Adrenal gland (tissue), 5 donors: ENCODE measurements at regions not wholly inside any gene's neighbourhood (a gene's known extent, or its start where the extent isn't known, plus 50 kb on each side); places are given as distances from the start of the nearest gene placed in this dataset.

Experiments used
- POLR2A ChIP-seq, 2 donors: fragments of 450-650 bp; IDR thresholded peaks; one replicate each; pipeline ENCODE4 v1.6.1; 2017; ENCODE audit warnings: antibody characterized with exemption in 2 of 2, mild to moderate bottlenecking in 2 of 2, moderate library complexity in 1 of 2
- TF ChIP-seq, protein P1 (sequence below), 6 experiments: fragments of 450-650 bp in 4 of 6; fragments of 200-600 bp in 2 of 6; sonication (generic) in 1 of 6; IDR thresholded peaks; 1 replicate in 5 of 6; 2 replicates in 1 of 6; pipeline versions ENCODE4 v1.5.1 to v1.8.0; 2016 to 2021; ENCODE audit warnings: antibody characterized with exemption in 6 of 6, mild to moderate bottlenecking in 2 of 6, moderate library complexity in 1 of 6
- donor health status: DM: no; HTN: no; CAD: no.

DNA sequence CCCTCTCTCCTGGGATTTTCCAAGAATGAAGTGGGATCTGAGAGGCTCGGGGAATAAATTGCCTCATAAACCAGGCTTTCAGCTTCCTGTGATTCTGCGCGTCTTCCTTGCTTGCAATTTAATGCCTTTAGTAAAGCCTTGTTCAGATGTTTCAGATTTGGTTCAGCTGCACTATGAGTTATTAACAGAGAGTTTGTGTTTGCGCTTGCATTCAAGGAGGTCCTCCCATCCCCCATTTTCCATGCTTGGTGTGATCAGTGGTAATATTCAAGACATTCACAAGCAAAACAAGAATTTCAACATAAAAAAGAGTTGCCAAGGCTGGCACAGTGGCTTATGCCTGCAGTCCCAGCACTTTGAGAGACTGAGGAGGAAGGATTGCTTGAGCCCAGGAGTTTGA is 1068.9 kb downstream of the TYW1 start:
- no peak for TF ChIP-seq POLR2A (IDR thresholded peaks at IDR 0.05)
- TF ChIP-seq, protein P1, sequence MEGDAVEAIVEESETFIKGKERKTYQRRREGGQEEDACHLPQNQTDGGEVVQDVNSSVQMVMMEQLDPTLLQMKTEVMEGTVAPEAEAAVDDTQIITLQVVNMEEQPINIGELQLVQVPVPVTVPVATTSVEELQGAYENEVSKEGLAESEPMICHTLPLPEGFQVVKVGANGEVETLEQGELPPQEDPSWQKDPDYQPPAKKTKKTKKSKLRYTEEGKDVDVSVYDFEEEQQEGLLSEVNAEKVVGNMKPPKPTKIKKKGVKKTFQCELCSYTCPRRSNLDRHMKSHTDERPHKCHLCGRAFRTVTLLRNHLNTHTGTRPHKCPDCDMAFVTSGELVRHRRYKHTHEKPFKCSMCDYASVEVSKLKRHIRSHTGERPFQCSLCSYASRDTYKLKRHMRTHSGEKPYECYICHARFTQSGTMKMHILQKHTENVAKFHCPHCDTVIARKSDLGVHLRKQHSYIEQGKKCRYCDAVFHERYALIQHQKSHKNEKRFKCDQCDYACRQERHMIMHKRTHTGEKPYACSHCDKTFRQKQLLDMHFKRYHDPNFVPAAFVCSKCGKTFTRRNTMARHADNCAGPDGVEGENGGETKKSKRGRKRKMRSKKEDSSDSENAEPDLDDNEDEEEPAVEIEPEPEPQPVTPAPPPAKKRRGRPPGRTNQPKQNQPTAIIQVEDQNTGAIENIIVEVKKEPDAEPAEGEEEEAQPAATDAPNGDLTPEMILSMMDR (IDR thresholded peaks at IDR 0.05): no peak
